Daoy (cell line): ENCODE measurements at regions not wholly inside any gene's neighbourhood (a gene's known extent, or its start where the extent isn't known, plus 50 kb on each side); places are given as distances from the start of the nearest gene placed in this dataset.
"Not testable (repeated sequence)": the region's sequence is repeated elsewhere in the genome, so short reads cannot be mapped to it uniquely, and the experiment has no call there.

ENCODE experiments used
- DNase-seq: peaks from one replicate; pipeline ENCODE4 v3.0.0-alpha.2; 2015; ENCODE audit warnings: low read depth

- no peak for DNase-seq
Observed at GRCh38 chr2:195537811-195538210, 119.2 kb upstream of the SLC39A10 start.

DNA sequence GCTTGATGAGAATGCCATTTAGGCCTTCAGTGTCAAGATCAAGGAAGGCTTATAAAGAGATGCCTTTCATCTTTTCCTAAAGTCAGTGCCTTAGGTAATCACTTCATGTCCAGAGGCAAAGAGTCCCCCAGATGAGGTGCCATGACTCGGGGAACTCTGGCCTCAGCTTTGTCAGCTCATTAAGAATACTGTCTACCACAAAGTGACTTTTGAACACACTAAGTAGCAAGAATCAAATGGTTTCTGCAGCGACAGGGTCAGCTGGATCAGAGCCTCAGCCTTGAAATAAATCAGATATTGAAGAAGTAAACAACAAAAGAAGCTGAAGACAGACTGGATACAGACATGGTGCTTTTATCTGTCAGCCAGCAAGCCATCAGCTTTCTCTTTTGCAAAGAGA is 120.1 kb upstream of the SLC39A10 start:
- DNase-seq, result no peak

- DNase-seq, result peak; percentile 12
Observed at GRCh38 chr2:195535911-195536522, 121.0 kb upstream of the SLC39A10 start.

DNA sequence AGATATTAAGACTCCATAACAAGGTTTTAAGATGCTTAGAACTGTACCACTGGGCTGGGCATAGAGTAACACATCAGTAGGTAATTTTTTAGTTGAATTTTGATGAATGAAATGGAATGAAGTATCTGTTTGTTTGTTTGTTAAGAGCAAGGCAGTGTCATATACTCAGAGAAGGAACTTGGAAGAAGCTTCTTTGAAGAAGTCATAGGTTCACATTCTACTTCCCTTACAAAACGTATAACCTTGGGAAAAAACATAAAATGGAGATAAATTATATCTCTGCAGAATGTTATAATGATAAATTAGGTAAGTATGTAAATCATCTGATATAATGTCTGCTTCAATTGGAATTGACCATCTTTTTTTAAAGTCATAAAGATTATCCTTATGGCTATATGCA is 122.1 kb upstream of the SLC39A10 start:
- no peak for DNase-seq

DNA sequence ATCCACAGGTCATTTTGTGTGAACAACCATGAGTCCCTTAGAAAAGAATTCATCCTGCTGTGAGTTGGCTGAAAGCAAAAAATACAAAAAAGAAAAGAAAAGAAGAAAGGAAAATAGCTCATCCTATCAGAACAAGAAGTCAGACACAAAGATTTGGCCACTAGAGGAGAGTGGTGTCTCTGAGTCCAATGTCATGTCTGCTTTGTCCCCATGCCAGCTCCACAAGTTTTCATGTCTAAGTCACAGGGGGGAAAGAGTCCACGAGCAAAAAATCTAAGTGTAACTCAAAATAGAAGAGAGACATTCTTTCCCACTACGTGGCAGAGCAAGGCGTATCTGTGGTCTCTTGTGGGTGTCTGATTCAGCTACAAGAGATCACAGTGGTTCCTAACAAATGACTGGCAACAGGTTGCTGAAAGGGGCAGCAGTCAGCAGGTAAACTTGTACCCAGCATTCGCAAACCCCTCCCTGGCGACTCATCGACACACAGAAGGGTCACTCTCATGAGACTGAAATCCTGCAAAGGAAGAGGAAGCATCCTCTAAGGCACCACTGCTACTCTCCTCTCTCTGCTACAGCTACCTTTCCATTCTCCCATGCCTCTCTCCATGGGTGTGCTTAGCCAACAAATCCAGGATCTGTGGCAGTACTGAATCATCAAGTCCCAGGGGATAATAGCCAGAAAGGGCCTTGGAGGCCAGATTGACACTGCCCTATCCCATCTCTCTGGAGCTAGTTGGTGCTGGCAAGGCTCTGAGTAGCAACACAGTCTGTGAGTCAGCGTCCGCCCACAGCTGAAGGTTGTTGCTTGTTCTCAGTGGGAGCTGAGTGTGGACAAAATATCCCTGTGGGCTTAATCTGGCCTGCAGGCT is 123.0 kb upstream of the SLC39A10 start:
- peak; percentile 84 for DNase-seq

DNA sequence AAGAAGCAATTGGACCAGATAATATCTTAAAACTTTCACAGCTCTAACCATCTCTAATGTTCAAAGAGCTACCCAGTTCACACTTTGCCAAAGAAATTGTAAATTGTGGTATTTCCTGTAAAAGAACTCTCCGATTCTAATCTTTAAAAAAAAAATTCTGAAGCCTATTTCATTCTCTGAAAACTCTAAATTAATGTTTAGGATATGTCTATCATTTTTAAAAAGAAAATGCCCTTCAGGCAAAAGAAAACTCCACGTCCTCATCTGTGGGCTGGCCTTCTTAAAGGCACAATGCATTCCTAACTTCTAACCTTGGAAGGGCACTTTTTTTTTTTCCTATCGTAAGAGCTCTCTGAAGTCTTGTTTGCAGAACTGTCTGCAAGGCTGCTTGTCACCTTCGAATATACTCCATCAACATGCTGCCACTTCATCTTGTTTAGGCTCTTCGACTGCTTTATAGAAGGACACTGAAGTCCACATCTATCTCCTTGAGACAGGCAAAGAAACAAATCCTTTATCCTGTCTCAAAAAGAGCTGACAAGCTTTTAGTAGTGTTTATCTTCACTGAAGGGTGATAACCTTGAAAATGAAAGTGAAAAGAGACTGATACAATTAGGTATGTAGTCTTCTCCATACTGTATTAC is 124.3 kb upstream of the SLC39A10 start:
- no peak for DNase-seq

- DNase-seq, result no peak
Observed at GRCh38 chr2:195532255-195532627, 124.8 kb upstream of the SLC39A10 start.

DNA sequence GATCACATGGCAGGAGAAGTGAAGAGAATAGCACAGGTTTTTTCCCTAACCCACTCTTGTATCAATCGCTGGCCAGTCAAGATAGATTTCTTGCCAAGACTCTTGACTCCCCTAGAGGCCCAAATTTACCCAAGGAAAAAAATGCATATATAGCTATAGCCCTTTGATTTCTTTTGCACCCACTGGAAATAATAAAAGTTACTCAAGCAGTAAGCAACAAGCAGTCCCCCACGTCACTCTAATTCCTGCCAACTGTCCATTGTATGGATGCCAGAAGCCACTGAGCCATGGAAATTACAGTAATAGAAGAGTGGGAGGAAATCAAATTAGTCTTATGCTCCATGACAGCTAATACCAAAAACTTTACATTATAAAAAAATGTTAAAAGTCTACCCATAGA is 125.3 kb upstream of the SLC39A10 start:
- DNase-seq, result no peak

- not testable (repeated sequence) for DNase-seq
Observed at GRCh38 chr2:195523242-195523641, 133.8 kb upstream of the SLC39A10 start.

DNA sequence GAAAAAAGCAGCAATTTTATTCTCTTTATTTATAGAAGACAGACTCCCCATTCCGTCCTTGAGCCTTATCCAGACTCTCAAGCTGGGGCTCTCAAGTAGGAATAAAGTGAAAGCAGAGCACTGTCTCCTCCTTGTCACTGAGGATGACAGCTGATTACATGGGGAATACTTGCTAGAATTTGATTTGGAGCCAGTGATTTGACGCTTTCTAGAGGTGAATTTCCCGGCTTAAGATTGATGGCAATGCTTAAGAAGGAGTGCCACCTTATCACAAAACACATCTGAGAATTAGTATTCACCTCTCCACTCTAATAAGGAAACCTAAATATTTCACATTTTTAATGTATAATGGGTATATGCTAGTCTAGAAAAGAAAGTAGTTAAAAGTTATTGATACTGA is 135.4 kb upstream of the SLC39A10 start:
- DNase-seq, result no peak

DNA sequence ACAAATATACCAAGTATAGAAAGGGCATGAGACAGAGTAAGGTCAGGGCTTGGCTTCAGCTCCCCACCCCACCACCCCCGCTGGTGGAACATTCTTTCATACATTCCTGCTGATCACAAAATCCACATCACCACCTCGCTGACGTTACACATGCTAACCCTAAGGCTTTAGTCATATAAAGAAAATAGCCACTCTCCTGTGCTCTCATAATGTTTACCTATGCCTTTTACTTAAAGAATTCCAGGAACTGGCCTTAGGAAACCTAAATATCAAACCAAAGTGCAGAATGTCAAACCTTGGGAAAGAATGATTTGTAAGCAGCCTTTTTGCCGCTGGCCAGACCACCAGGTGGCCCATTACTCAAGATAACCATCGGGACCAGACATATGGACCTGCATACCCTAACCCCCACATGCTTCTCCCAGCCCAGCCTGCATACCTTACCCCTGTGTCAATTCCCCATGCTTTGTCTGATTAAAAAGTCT is 136.3 kb upstream of the SLC39A10 start:
- peak; percentile 63 for DNase-seq

GRCh38 chr2:195515551-195515950 is 141.5 kb upstream of the SLC39A10 start:
- no peak for DNase-seq

- no peak for DNase-seq
Observed at GRCh38 chr2:195514365-195514764, 142.7 kb upstream of the SLC39A10 start.

GRCh38 chr2:195513119-195513518 is 143.9 kb upstream of the SLC39A10 start:
- no peak for DNase-seq

DNA sequence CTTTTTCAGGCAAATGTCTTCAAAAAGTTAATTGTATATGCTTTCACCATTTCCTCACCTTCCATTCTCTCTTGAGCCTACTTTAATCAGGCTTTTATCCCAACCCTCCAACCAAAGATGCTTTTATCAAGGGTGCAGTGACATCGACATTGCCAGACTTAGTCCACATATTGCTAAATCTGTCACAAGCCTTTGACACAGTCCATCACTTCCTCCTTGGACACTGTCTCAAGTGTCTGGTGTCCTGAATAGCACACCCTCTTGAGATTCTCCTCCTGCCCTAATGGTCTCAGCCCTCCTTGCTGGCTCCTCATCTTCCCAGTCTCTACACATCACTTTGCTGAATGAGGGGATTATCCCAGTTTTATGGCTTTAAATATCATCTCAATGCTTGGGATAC is 147.5 kb upstream of the SLC39A10 start:
- DNase-seq, result no peak

DNA sequence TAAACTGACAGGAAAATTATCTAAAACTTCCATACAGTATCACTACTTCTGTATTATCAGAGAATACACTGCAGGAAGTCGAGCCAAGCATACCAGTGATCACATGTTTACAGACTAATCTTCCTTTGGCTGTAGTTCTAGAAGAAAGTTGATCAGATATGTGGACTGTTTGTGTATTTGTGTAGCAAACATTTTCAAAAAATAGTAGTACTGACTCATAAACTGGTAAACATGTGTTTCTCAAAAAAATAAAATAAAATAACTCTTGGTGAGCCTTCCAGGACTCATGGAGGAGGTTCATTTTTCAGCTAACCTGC is 148.9 kb upstream of the SLC39A10 start:
- DNase-seq, result no peak

- no peak for DNase-seq
Observed at GRCh38 chr2:195507447-195508138, 149.4 kb upstream of the SLC39A10 start.

DNA sequence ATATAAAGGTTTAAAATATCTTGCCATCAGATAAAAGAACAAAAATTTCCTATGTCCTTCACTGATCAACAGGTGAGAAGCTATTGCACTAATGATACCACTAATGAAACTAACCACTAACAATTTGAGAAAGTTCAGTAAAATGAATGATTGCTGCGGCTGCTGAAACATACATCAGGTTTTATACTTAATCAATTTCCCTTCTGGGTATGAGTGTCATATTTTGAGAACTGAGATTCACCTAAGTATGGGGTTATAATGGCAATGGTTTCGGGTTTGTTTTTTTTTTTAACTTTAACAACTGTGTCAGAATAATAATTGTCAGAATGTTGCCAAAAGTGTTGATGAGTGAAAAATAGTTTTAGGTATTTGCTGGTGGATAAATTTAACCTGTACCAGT is 151.3 kb upstream of the SLC39A10 start:
- DNase-seq, result no peak

DNA sequence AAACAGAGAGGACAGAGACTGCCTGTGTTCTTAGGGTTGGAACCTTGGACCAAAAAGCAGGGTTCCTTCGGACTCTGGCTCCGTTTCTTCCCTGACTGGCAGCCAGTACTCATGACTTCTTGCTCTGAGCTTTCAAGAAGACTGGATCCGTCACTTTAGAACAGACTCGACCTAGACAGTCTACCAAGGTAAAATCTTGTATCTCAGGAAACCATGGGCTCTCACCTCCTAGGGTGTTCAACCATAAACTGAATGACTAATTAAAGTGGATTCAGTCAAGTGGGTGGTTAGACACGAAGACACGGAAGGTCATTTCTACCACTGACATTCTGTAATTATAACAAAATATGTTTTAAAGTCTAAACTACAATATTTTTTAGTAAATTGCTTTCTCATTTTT is 153.8 kb upstream of the SLC39A10 start:
- DNase-seq, result no peak

DNA sequence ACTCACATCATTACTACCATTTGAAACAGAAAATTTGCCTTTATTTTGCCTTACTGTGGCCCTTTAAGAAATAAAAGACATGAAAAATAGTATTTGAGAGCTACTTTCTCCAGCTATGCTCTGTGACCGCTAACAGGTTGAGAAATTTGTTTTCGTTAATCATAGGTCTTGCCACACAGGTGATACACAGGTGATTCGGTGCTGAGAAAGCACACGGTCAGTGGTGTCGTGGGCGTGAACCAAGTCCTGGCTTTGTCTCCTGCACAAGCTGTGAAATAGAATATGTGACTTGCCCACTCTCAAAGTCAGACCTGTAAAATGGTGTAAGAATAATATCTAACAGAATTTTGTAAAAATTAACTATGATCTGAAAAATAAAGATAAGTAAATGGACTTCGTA is 155.3 kb upstream of the SLC39A10 start:
- DNase-seq, result no peak

DNA sequence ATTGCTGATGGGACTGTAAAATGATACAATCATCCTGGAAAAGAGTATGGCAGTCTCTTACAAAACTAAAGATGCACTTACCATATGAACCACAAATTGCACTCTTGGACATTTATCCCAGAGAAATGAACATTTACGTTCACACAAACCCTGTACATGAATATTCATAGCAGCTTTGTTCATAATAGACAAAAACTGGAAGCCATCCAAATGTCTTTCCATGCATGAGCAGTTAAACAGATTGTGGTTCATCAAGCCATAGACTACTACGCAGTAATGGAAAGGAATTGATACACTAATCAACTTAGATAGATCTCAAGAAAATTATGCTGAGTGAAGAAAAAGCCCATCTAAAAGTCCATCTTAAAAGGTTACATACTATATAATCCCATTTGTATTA is 156.1 kb upstream of the SLC39A10 start:
- DNase-seq, result no peak

GRCh38 chr2:195498839-195499490 is 158.1 kb upstream of the SLC39A10 start:
- no peak for DNase-seq
